K562 (cell line): ENCODE measurements at regions not wholly inside any gene's neighbourhood (a gene's known extent, or its start where the extent isn't known, plus 50 kb on each side); places are given as distances from the start of the nearest gene placed in this dataset.

Experiments
- ATAC-seq: fragments of 200-7000 bp; cut with Tn5 transposase; 3 replicates; pipeline ENCODE4 v1.9.1; 2020; ENCODE audit warnings: moderate library complexity
- BruUV-seq: library from RNA; stranded (reverse); fragments of 400-500 nt; replicated peaks from 2 replicates; lab custom pipeline; 2021; lab: Mats Ljungman, UMichigan
- CTCF ChIA-PET: fragments of 300-600 bp; formaldehyde crosslinking; extraction: SDS; loops from one replicate; lab custom pipeline; 2021; ENCODE audit warnings: low intra/inter-chr PET ratio; lab: Yijun Ruan, JAX
- POLR2A ChIA-PET: fragments of 300-600, 350-650 bp; sonication (Branson Sonifier 250); formaldehyde crosslinking; extraction: SDS; loops from one replicate; lab custom pipeline; 2021; ENCODE audit warnings: antibody characterized with exemption, inconsistent platforms; lab: Yijun Ruan, JAX
- DNase-seq, 4 experiments: peaks; one replicate each; pipeline versions ENCODE4 v3.0.0 to v3.0.0-alpha.2; 2011 to 2018; ENCODE audit warnings: low spot score in 3 of 4, mixed read lengths in 3 of 4; ENCODE audit errors: extremely low read depth in 1 of 4
- FAIRE-seq: peaks from 2 replicates; lab custom pipeline; 2011; peaks lifted over from hg19 to GRCh38; lab: Jason Lieb, UNC
- H2AFZ ChIP-seq: 2 replicates; pipeline ENCODE4 v1.6.0; 2011; ENCODE audit warnings: low read depth, low read length, control low read depth, inconsistent platforms
- H3K27ac ChIP-seq: fragments of 200-600 bp; 3 replicates; pipeline ENCODE4 v1.8.0; 2011; ENCODE audit warnings: low read depth, mild to moderate bottlenecking, control low read depth, inconsistent platforms, low read length, moderate library complexity, mixed read lengths; ENCODE audit errors: extremely low read depth
- H3K27me3 ChIP-seq, 2 experiments: fragments of 300-600 bp in 1 of 2; 2 replicates in 1 of 2; 3 replicates in 1 of 2; pipeline versions ENCODE4 v1.6.0 to v1.8.0; 2011; ENCODE audit warnings: inconsistent platforms in 2 of 2, low read length in 2 of 2, mild to moderate bottlenecking in 1 of 2, mixed read lengths in 1 of 2, moderate library complexity in 1 of 2; ENCODE audit not compliant: control insufficient read depth in 2 of 2, insufficient read depth in 2 of 2
- H3K36me3 ChIP-seq: fragments of 300-600 bp; 3 replicates; pipeline ENCODE4 v1.8.0; 2011; ENCODE audit warnings: mild to moderate bottlenecking, low read length, inconsistent platforms; ENCODE audit not compliant: control insufficient read depth, insufficient read depth
- H3K4me1 ChIP-seq, 2 experiments: fragments of 200-600 bp in 1 of 2; replicated peaks in 1 of 2; 2 replicates in 1 of 2; 3 replicates in 1 of 2; pipeline versions ENCODE4 v1.5.1 to v1.8.0; 2011; ENCODE audit warnings: inconsistent platforms in 2 of 2, low read length in 2 of 2, mild to moderate bottlenecking in 1 of 2, mixed read lengths in 1 of 2, moderate library complexity in 1 of 2; ENCODE audit not compliant: control insufficient read depth in 2 of 2, insufficient read depth in 2 of 2
- H3K4me2 ChIP-seq: 2 replicates; pipeline ENCODE4 v1.6.1; 2011; ENCODE audit warnings: low read length, control low read depth, inconsistent platforms, mixed read lengths; ENCODE audit not compliant: insufficient read depth
- H3K4me3 ChIP-seq: fragments of 200-600 bp; sonication (generic), shearing (Covaris generic); 2 replicates; pipeline ENCODE4 v1.5.1; 2016; ENCODE audit warnings: control low read depth, inconsistent platforms
- H3K79me2 ChIP-seq: fragments of 200-600 bp; 3 replicates; pipeline ENCODE4 v1.8.0; 2011; ENCODE audit warnings: low read length, inconsistent platforms; ENCODE audit not compliant: control insufficient read depth, insufficient read depth
- H3K9ac ChIP-seq, 2 experiments: 2 replicates each; pipeline versions ENCODE4 v1.6.0 to v1.6.1; 2011; ENCODE audit warnings: low read depth in 2 of 2, low read length in 2 of 2, control low read depth in 1 of 2, inconsistent platforms in 1 of 2, mild to moderate bottlenecking in 1 of 2, mixed read lengths in 1 of 2; ENCODE audit not compliant: insufficient read depth in 1 of 2
- H3K9me1 ChIP-seq: one replicate; pipeline ENCODE4 v1.6.0; 2011; ENCODE audit warnings: inconsistent platforms, mild to moderate bottlenecking, low read length, moderate library complexity; ENCODE audit not compliant: control insufficient read depth, insufficient read depth
- H3K9me3 ChIP-seq: replicated peaks from 2 replicates; pipeline ENCODE4 v1.5.1; 2011; ENCODE audit warnings: low read depth, low read length, inconsistent platforms; ENCODE audit not compliant: control insufficient read depth, insufficient read depth
- H4K20me1 ChIP-seq: replicated peaks from 2 replicates; pipeline ENCODE4 v1.6.1; 2011; ENCODE audit warnings: low read length, inconsistent platforms, mixed read lengths; ENCODE audit not compliant: control insufficient read depth, insufficient read depth
- ARID1B ChIP-seq: fragments of 450-650 bp; IDR thresholded peaks from 2 replicates; pipeline ENCODE4 v1.6.1; 2016; ENCODE audit warnings: antibody characterized with exemption, mild to moderate bottlenecking, inconsistent platforms
- CAMTA2 ChIP-seq: fragments of 250-450 bp; sonication (Bioruptor Pico); conservative IDR thresholded peaks from 2 replicates; pipeline ENCODE4 v1.5.1; 2022
- CEBPG ChIP-seq, 3 experiments: fragments of 200-800 bp in 1 of 3; sonication (Bioruptor generic) in 1 of 3; sonication (generic) in 1 of 3; formaldehyde crosslinking in 1 of 3; IDR thresholded peaks in 2 of 3; conservative IDR thresholded peaks in 1 of 3; 2 replicates each; pipeline versions ENCODE4 v1.6.1 to v1.8.0; 2016 to 2022; ENCODE audit warnings: missing compliant biosample characterization in 2 of 3, missing genetic modification characterization in 2 of 3, mild to moderate bottlenecking in 1 of 3, missing genetic modification reagents in 1 of 3
- DACH1 ChIP-seq: fragments of 450-650 bp; IDR thresholded peaks from 2 replicates; pipeline ENCODE4 v1.6.1; 2018; ENCODE audit not compliant: partially characterized antibody
- IFI16 ChIP-seq: fragments of 250-450 bp; sonication (Bioruptor Pico); IDR thresholded peaks from 2 replicates; pipeline ENCODE4 v2.1.2; 2022; ENCODE audit warnings: mild to moderate bottlenecking, inconsistent platforms
- KLF10 ChIP-seq: fragments of 250-450 bp; sonication (Bioruptor Pico); IDR thresholded peaks from 2 replicates; pipeline ENCODE4 v1.6.1; 2021; ENCODE audit warnings: matching md5 sums
- NRF1 ChIP-seq, 2 experiments: fragments of 450-650 bp; IDR thresholded peaks in 1 of 2; conservative IDR thresholded peaks in 1 of 2; 2 replicates each; pipeline ENCODE4 v1.6.1; 2014; ENCODE audit warnings: mild to moderate bottlenecking in 2 of 2
- POLR2B ChIP-seq: fragments of 450-650 bp; IDR thresholded peaks from 2 replicates; pipeline ENCODE4 v1.6.1; 2018; ENCODE audit warnings: low read depth; ENCODE audit not compliant: partially characterized antibody
- SETDB1 ChIP-seq: IDR thresholded peaks from one replicate; pipeline ENCODE4 v1.6.1; 2012; ENCODE audit warnings: low read length, control low read depth, inconsistent platforms
- SUPT5H ChIP-seq: fragments of 450-650 bp; IDR thresholded peaks from 2 replicates; pipeline ENCODE4 v1.6.1; 2016
- WGBS: fragments of 100-300 bp; shearing (Covaris generic); methylation state at CpG from one replicate; pipeline ENCODE4 v1.1.6; 2016; ENCODE audit warnings: low coverage, mixed read lengths; ENCODE audit not compliant: insufficient coverage; ENCODE audit errors: missing lambda C conversion rate; 5-methylcytosine and 5-hydroxymethylcytosine counted together
- in situ Hi-C: fragments of 300-500 bp; cut with MboI; formaldehyde crosslinking; loops from 4 replicates; pipeline ENCODE4 v1.15.0; 2018; ENCODE audit warnings: inconsistent platforms, mixed read lengths
- intact Hi-C: fragments of 100-400 bp; cut with micrococcal nuclease; formaldehyde crosslinking; loops from 2 replicates; pipeline ENCODE4 v1.14.2; 2022
- TF ChIP-seq, protein P1 (sequence below): fragments of 450-650 bp; IDR thresholded peaks from 2 replicates; pipeline ENCODE4 v1.6.1; 2016; ENCODE audit warnings: borderline replicate concordance

DNA sequence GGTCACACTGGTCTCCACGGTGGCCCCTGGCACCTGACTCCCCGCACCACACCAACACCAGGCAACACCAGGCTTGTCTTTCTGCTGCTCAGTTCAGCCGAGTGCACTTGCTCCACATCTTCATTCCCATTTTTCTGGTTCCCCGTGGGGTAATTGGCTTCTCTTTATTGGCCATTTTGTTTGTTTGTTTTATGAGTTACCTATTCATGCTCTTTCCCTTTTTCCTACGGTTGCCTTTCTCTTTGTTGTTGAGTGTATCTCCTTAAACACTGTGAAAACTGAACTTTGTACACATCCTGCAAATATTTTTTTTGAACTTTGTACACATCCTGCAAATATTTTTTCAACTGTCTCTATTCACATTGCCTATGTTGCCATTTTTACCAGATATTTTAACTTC is 834.0 kb downstream of the BRD1 start:
- no peaks in the 10 kb centered on the region for H3K27me3 ChIP-seq
- intact Hi-C loops: no loop called here
- WGBS: 0% methylated on average over 4 of the region's 5 CpGs

More for the DNA sequence above, 834.0 kb downstream of the BRD1 start:
- H3K9me1 ChIP-seq: no peaks in the 10 kb centered on the region
- no peaks in the 10 kb centered on the region for H3K79me2 ChIP-seq
- ChIA-PET CTCF (no interaction called here), POLR2A (no interaction called here)
- FAIRE-seq (no peak), ATAC-seq (no peak), DNase-seq (no peak)
- no TSS peak for BruUV-seq
- no peak overlapping the region for H2AFZ ChIP-seq
- no peak overlapping the region for H3K4me2 ChIP-seq
- H3K4me1 ChIP-seq: no peaks in the 10 kb centered on the region
- H3K4me3 ChIP-seq: no peak overlapping the region
- in situ Hi-C loops: no loop called here
- no peak overlapping the region for H3K9ac ChIP-seq
- no peaks in the 10 kb centered on the region for H3K36me3 ChIP-seq
- no peak overlapping the region for H3K27ac ChIP-seq
- TF ChIP-seq SETDB1 (no peak), DACH1 (no peak), CEBPG (CRISPR knock-in tag; IDR thresholded peaks at IDR 0.05) (no peak), CEBPG (tag; conservative IDR thresholded peaks at IDR 0.05 in 1 of 2, IDR thresholded peaks at IDR 0.05 in 1 of 2) (no peak), KLF10 (no peak), NRF1 (conservative IDR thresholded peaks at IDR 0.05 in 1 of 2, IDR thresholded peaks at IDR 0.05 in 1 of 2) (no peak), IFI16 (CRISPR knock-in tag) (no peak), CAMTA2 (CRISPR knock-in tag) (no peak), SUPT5H (no peak), ARID1B (no peak), POLR2B (no peak)
- TF ChIP-seq, protein P1, sequence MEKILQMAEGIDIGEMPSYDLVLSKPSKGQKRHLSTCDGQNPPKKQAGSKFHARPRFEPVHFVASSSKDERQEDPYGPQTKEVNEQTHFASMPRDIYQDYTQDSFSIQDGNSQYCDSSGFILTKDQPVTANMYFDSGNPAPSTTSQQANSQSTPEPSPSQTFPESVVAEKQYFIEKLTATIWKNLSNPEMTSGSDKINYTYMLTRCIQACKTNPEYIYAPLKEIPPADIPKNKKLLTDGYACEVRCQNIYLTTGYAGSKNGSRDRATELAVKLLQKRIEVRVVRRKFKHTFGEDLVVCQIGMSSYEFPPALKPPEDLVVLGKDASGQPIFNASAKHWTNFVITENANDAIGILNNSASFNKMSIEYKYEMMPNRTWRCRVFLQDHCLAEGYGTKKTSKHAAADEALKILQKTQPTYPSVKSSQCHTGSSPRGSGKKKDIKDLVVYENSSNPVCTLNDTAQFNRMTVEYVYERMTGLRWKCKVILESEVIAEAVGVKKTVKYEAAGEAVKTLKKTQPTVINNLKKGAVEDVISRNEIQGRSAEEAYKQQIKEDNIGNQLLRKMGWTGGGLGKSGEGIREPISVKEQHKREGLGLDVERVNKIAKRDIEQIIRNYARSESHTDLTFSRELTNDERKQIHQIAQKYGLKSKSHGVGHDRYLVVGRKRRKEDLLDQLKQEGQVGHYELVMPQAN: no peak
- H4K20me1 ChIP-seq: no peaks in the 10 kb centered on the region
- H3K9me3 ChIP-seq: no peaks in the 10 kb centered on the region
